Natural killer cell (primary cell): ENCODE measurements at regions not wholly inside any gene's neighbourhood (a gene's known extent, or its start where the extent isn't known, plus 50 kb on each side); places are given as distances from the start of the nearest gene placed in this dataset.

Experiments used
- ATAC-seq, 3 donors: fragments of 150-1000 bp in 2 of 3; fragments of 200-7000 bp in 1 of 3; cut with Tn5 transposase; 1 replicate in 1 of 3; 2 replicates in 2 of 3; pipeline ENCODE4 v1.10.0; 2021; ENCODE audit warnings: mild to moderate bottlenecking in 2 of 3, moderate library complexity in 2 of 3
- DNase-seq, 2 donors: peaks; one replicate each; pipeline versions ENCODE4 v3.0.0 to v3.0.0-alpha.2; 2013 to 2021; ENCODE audit warnings: mixed read lengths in 1 of 2
- H3K27ac ChIP-seq: one replicate; pipeline ENCODE4 v1.5.1; 2013; ENCODE audit warnings: mild to moderate bottlenecking, low read length
- H3K27me3 ChIP-seq: one replicate; pipeline ENCODE4 v1.6.1; 2013; ENCODE audit warnings: low read length; ENCODE audit not compliant: control insufficient read depth, insufficient read depth
- H3K36me3 ChIP-seq: one replicate; pipeline ENCODE4 v1.6.1; 2013; ENCODE audit warnings: low read length; ENCODE audit not compliant: control insufficient read depth, insufficient read depth
- H3K4me1 ChIP-seq: one replicate; pipeline ENCODE4 v1.6.1; 2013; ENCODE audit warnings: low read length; ENCODE audit not compliant: control insufficient read depth, insufficient read depth
- H3K4me3 ChIP-seq: one replicate; pipeline ENCODE4 v1.5.1; 2013; ENCODE audit warnings: low read length
- H3K9me3 ChIP-seq: one replicate; pipeline ENCODE4 v1.6.1; 2013; ENCODE audit warnings: low read length; ENCODE audit not compliant: control insufficient read depth, insufficient read depth
- H3K27ac Mint-ChIP-seq, 2 donors: one replicate each; pipeline ENCODE4 v1.8.0; 2022; ENCODE audit warnings: mild to moderate bottlenecking in 2 of 2, mixed read lengths in 2 of 2, moderate library complexity in 1 of 2
- H3K27me3 Mint-ChIP-seq, 2 donors: one replicate each; pipeline ENCODE4 v1.8.0; 2022; ENCODE audit warnings: low read depth in 2 of 2, mixed read lengths in 2 of 2
- H3K36me3 Mint-ChIP-seq: one replicate; pipeline ENCODE4 v1.8.0; 2022; ENCODE audit warnings: mixed read lengths
- H3K4me1 Mint-ChIP-seq, 2 donors: one replicate each; pipeline ENCODE4 v1.8.0; 2022; ENCODE audit warnings: mixed read lengths in 2 of 2
- H3K4me3 Mint-ChIP-seq: one replicate; pipeline ENCODE4 v1.8.0; 2022; ENCODE audit warnings: mild to moderate bottlenecking, moderate library complexity, mixed read lengths
- H3K9me3 Mint-ChIP-seq, 2 donors: one replicate each; pipeline ENCODE4 v1.8.0; 2022; ENCODE audit warnings: mixed read lengths in 2 of 2
- CTCF ChIP-seq: fragments of 200-600 bp; IDR thresholded peaks from one replicate; pipeline ENCODE4 v1.8.0; 2022; ENCODE audit warnings: antibody characterized with exemption
- WGBS: methylation state at CpG from one replicate; pipeline ENCODE4 v1.1.7; 2013; ENCODE audit warnings: missing lambda C conversion rate; ENCODE audit not compliant: insufficient coverage; 5-methylcytosine and 5-hydroxymethylcytosine counted together
- intact Hi-C: fragments of 100-400 bp; cut with micrococcal nuclease; formaldehyde crosslinking; loops from one replicate; pipeline ENCODE4 v1.14.2; 2022

DNA sequence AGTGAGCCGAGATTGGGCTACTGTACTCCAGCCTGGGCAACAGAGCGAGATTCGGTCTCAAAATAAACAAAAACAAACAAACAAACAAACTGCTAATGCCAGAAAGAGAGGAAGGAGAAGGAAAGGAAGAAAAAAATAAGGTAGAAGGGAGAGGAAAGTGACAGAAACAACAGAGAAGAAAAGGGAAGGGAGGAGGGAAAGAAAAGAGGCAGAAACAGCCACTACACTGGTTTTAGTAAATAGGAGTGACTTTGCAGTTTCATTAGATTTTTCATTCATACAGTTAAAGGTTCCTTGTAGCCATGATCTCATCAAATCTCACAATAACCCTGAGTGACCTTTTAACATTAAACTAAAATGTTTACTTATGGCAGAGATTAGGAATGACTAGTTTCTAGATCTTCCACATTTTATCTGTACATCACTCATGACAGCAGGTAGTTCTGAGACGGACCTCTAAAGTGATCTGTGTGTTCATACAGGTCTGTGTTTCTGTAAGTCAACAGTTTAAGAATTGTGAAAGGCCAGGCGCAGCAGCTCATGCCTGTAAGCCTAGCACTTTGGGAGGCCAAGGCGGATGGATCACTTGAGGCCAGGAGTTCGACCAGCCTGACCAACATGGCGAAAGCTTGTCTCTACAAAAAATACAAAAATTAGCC, 191.3 kb upstream of the KLF14 start:
- Mint-ChIP-seq H3K36me3 (no peaks in the 10 kb centered on the region), H3K27me3 (no peaks in the 10 kb centered on the region), H3K4me3 (peak overlapping the region; percentile 17), H3K27ac (peak overlapping the region; percentile 68 to 94), H3K4me1 (peaks cover 56 to 60% of the 10 kb centered on the region in 2 donors), H3K9me3 (no peaks in the 10 kb centered on the region)
- WGBS: 89% methylated on average over 5 of the region's 8 CpGs
- no peak overlapping the region for H3K4me3 ChIP-seq
- intact Hi-C loops: no loop called here
- ATAC-seq (no peak), DNase-seq (no peak)
- no peak for TF ChIP-seq CTCF
- no peaks in the 10 kb centered on the region for H3K27me3 ChIP-seq
- no peaks in the 10 kb centered on the region for H3K9me3 ChIP-seq
- H3K4me1 ChIP-seq: peaks cover 34% of the 10 kb centered on the region
- peaks cover 9% of the 10 kb centered on the region for H3K36me3 ChIP-seq
- H3K27ac ChIP-seq: peak overlapping the region; percentile 59

DNA sequence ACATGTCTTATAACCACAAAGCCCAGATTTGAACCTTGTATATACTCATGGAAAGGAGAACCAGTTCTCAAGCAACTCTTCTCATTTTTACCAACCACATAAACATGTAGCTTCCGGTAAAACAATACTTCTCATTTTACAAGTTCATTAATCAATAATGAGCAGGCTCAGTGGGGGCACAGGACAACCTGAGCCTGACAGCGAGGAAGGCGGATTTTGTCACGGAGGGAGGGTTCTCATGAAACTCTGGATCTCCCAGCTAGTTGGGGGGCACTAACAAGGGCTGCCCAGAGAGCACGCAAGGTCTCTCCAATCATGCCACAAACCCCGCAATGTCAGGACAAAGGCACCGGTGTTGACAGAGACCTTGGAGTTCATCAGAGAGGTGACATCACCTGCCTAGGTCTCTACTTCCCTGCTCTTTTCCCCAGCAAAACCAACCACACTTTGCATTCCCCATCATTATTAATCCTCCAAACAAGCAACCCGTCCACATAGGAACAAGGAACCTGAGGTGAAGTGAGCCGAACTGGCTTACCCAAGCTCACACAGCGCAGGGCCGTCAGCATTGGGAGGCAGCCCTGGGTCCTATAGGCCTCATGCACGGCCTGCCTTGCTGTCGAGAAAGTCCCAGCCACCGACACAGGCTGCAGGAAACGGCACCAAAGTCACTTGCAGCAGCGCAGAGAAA, 192.1 kb upstream of the KLF14 start:
- Mint-ChIP-seq H3K36me3 (no peaks in the 10 kb centered on the region), H3K27me3 (no peaks in the 10 kb centered on the region), H3K4me3 (peak overlapping the region; percentile 48), H3K27ac (peak overlapping the region; percentile 68 to 94), H3K4me1 (peaks cover 57 to 58% of the 10 kb centered on the region in 2 donors), H3K9me3 (no peaks in the 10 kb centered on the region)
- peaks cover 34% of the 10 kb centered on the region for H3K4me1 ChIP-seq
- no peak for TF ChIP-seq CTCF
- WGBS: 52% methylated on average over 16 of the region's 16 CpGs
- H3K9me3 ChIP-seq: no peaks in the 10 kb centered on the region
- ATAC-seq (peak; percentile 87 to 91 (median 90)), DNase-seq (peak; percentile 42 to 81)
- H3K27ac ChIP-seq: peak overlapping the region; percentile 64
- peaks cover 5% of the 10 kb centered on the region for H3K36me3 ChIP-seq
- H3K4me3 ChIP-seq: no peak overlapping the region
- intact Hi-C loops: loop anchor here (2.0 kb wide), 1 partner anchor 13 kb away; no protein-coding TSS in a partner anchor
- H3K27me3 ChIP-seq: no peaks in the 10 kb centered on the region

GRCh38 chr7:130927062-130927461, 193.1 kb upstream of the KLF14 start:
- WGBS: 94% methylated on average over 5 of the region's 5 CpGs
- peaks cover 34% of the 10 kb centered on the region for H3K4me1 ChIP-seq

More at GRCh38 chr7:130927062-130927461, 193.1 kb upstream of the KLF14 start:
- Histone ChIP-seq H3K4me3 (no peak overlapping the region), H3K9me3 (no peaks in the 10 kb centered on the region), H3K27me3 (no peaks in the 10 kb centered on the region), H3K27ac (no peak overlapping the region), H3K36me3 (no peaks in the 10 kb centered on the region)
- H3K27me3 Mint-ChIP-seq: no peaks in the 10 kb centered on the region
- intact Hi-C loops: loop anchor here (2.0 kb wide), 1 partner anchor 14 kb away; no protein-coding TSS in a partner anchor
- H3K9me3 Mint-ChIP-seq: no peaks in the 10 kb centered on the region
- peak in 1 of 2 donors; percentile 53 for DNase-seq
- H3K27ac Mint-ChIP-seq: peak overlapping the region; percentile 8 to 94
- no peak for TF ChIP-seq CTCF
- H3K4me3 Mint-ChIP-seq: peak overlapping the region; percentile 53
- H3K36me3 Mint-ChIP-seq: no peaks in the 10 kb centered on the region
- peaks cover 57 to 64% of the 10 kb centered on the region in 2 donors for H3K4me1 Mint-ChIP-seq
- peak in 1 of 3 donors; percentile 25 for ATAC-seq
